SK-N-SH (cell line): ENCODE measurements at regions not wholly inside any gene's neighbourhood (a gene's known extent, or its start where the extent isn't known, plus 50 kb on each side); places are given as distances from the start of the nearest gene placed in this dataset.

Experiments
- CTCF ChIA-PET: fragments of 300-600, 350-600 bp; formaldehyde crosslinking; extraction: SDS; loops from one replicate; lab custom pipeline; 2021; lab: Yijun Ruan, JAX
- POLR2A ChIA-PET: fragments of 350-600 bp; sonication (Branson Sonifier 250); formaldehyde crosslinking; extraction: SDS; loops from one replicate; lab custom pipeline; 2020; ENCODE audit warnings: antibody characterized with exemption, inconsistent platforms; lab: Yijun Ruan, JAX
- DNase-seq: peaks from one replicate; pipeline ENCODE4 v3.0.0; 2012
- H2AFZ ChIP-seq: fragments of 200-600 bp; sonication (generic); 2 replicates; pipeline ENCODE4 v1.8.1; 2016; ENCODE audit warnings: antibody characterized with exemption, mild to moderate bottlenecking, low read depth
- H3F3A ChIP-seq: fragments of 200-600 bp; sonication (generic); replicated peaks from 2 replicates; pipeline ENCODE3; 2016; ENCODE audit warnings: antibody characterized with exemption, mild to moderate bottlenecking; ENCODE audit not compliant: insufficient read depth
- H3K27ac ChIP-seq, 2 experiments: fragments of 200-500 bp in 1 of 2; fragments of 200-600 bp in 1 of 2; sonication (Bioruptor generic) in 1 of 2; sonication (generic), shearing (Covaris generic) in 1 of 2; 2 replicates each; pipeline versions ENCODE4 v1.5.1 to v1.6.1; 2014 to 2016; ENCODE audit warnings: low read depth in 2 of 2, inconsistent platforms in 1 of 2, low read length in 1 of 2, mild to moderate bottlenecking in 1 of 2, mixed read lengths in 1 of 2
- H3K27me3 ChIP-seq: fragments of 200-600 bp; sonication (generic), shearing (Covaris generic); 2 replicates; pipeline ENCODE4 v1.6.1; 2016; ENCODE audit warnings: mixed run types; ENCODE audit not compliant: insufficient read depth
- H3K36me3 ChIP-seq, 2 experiments: fragments of 200-500 bp in 1 of 2; fragments of 200-600 bp in 1 of 2; sonication (Bioruptor generic) in 1 of 2; sonication (generic) in 1 of 2; replicated peaks in 1 of 2; 2 replicates each; pipeline versions ENCODE3 to v1.5.1; 2014 to 2016; ENCODE audit warnings: low read length in 1 of 2, mild to moderate bottlenecking in 1 of 2; ENCODE audit not compliant: insufficient read depth in 2 of 2, control insufficient read depth in 1 of 2
- H3K4me1 ChIP-seq, 2 experiments: fragments of 200-500 bp in 1 of 2; fragments of 200-600 bp in 1 of 2; sonication (Bioruptor generic) in 1 of 2; sonication (generic), shearing (Covaris generic) in 1 of 2; 2 replicates each; pipeline versions ENCODE4 v1.5.1 to v1.6.1; 2014 to 2016; ENCODE audit warnings: low read depth in 1 of 2, low read length in 1 of 2, mixed run types in 1 of 2; ENCODE audit not compliant: insufficient read depth in 2 of 2, control insufficient read depth in 1 of 2
- H3K4me2 ChIP-seq: fragments of 200-600 bp; sonication (generic), shearing (Covaris generic); 2 replicates; pipeline ENCODE4 v1.6.1; 2017; ENCODE audit warnings: mixed run types
- H3K4me3 ChIP-seq, 2 experiments: fragments of 200-500 bp in 1 of 2; fragments of 200-600 bp in 1 of 2; sonication (Bioruptor generic) in 1 of 2; sonication (generic), shearing (Covaris generic) in 1 of 2; 2 replicates each; pipeline versions ENCODE4 v1.5.1 to v1.8.1; 2014 to 2016; ENCODE audit warnings: low read depth in 2 of 2, inconsistent platforms in 1 of 2, low read length in 1 of 2, mild to moderate bottlenecking in 1 of 2, mixed read lengths in 1 of 2, moderate library complexity in 1 of 2
- H3K79me2 ChIP-seq: fragments of 200-600 bp; sonication (generic); 2 replicates; pipeline ENCODE4 v1.8.1; 2017; ENCODE audit warnings: mild to moderate bottlenecking; ENCODE audit not compliant: insufficient read depth
- H3K9ac ChIP-seq: fragments of 200-600 bp; sonication (generic); 2 replicates; pipeline ENCODE4 v1.6.1; 2017; ENCODE audit warnings: mixed run types
- H3K9me2 ChIP-seq: fragments of 200-600 bp; sonication (generic); 2 replicates; pipeline ENCODE4 v1.6.1; 2017; ENCODE audit warnings: mixed run types
- H3K9me3 ChIP-seq: fragments of 200-600 bp; sonication (generic); 2 replicates; pipeline ENCODE4 v1.6.1; 2017; ENCODE audit warnings: mixed run types, mild to moderate bottlenecking, moderate library complexity
- H4K20me1 ChIP-seq: fragments of 200-600 bp; sonication (generic); 2 replicates; pipeline ENCODE4 v1.6.1; 2017; ENCODE audit warnings: mild to moderate bottlenecking, mixed run types; ENCODE audit not compliant: insufficient read depth
- CHD2 ChIP-seq: fragments of 150-350 bp; IDR thresholded peaks from 2 replicates; pipeline ENCODE4 v1.6.1; 2018; ENCODE audit warnings: low read length; ENCODE audit not compliant: partially characterized antibody
- ELF1 ChIP-seq: IDR thresholded peaks from 2 replicates; pipeline ENCODE4 v1.4.0; 2012
- FOSL2 ChIP-seq: IDR thresholded peaks from 2 replicates; pipeline ENCODE4 v1.4.0; 2012; ENCODE audit warnings: low read depth, mild to moderate bottlenecking, moderate library complexity, borderline replicate concordance
- FOXM1 ChIP-seq: IDR thresholded peaks from 2 replicates; pipeline ENCODE4 v1.4.0; 2012; ENCODE audit warnings: low read depth, mild to moderate bottlenecking
- GATA2 ChIP-seq: sonication (generic); formaldehyde crosslinking; IDR thresholded peaks from 2 replicates; pipeline ENCODE4 v1.5.0; 2020; ENCODE audit warnings: mild to moderate bottlenecking, missing genetic modification reagents
- JUND ChIP-seq: IDR thresholded peaks from 2 replicates; pipeline ENCODE4 v1.4.0; 2012
- NFIC ChIP-seq: IDR thresholded peaks from 2 replicates; pipeline ENCODE4 v1.4.0; 2012; ENCODE audit warnings: borderline replicate concordance
- RXRA ChIP-seq: IDR thresholded peaks from 2 replicates; pipeline ENCODE4 v1.4.0; 2012; ENCODE audit warnings: low read depth, mild to moderate bottlenecking, borderline replicate concordance
- YY1 ChIP-seq: IDR thresholded peaks from 2 replicates; pipeline ENCODE4 v1.4.0; 2012; ENCODE audit warnings: low read depth, mild to moderate bottlenecking
- WGBS: methylation state at CpG from one replicate; pipeline ENCODE4 v1.1.6; 2017; ENCODE audit warnings: low lambda C conversion rate; 5-methylcytosine and 5-hydroxymethylcytosine counted together
- TF ChIP-seq, protein P1 (sequence below): IDR thresholded peaks from 2 replicates; pipeline ENCODE4; 2012
- TF ChIP-seq, protein P2 (sequence below): IDR thresholded peaks from 2 replicates; pipeline ENCODE4 v1.6.1; 2012; ENCODE audit warnings: mild to moderate bottlenecking, low read depth, low read length, moderate library complexity
- TF ChIP-seq, protein P3 (sequence below): IDR thresholded peaks from 2 replicates; pipeline ENCODE4 v1.4.0; 2012; ENCODE audit warnings: low read depth, borderline replicate concordance
- TF ChIP-seq, protein P4 (sequence below): IDR thresholded peaks from 2 replicates; pipeline ENCODE4 v1.4.0; 2012; ENCODE audit warnings: low read depth, borderline replicate concordance

DNA sequence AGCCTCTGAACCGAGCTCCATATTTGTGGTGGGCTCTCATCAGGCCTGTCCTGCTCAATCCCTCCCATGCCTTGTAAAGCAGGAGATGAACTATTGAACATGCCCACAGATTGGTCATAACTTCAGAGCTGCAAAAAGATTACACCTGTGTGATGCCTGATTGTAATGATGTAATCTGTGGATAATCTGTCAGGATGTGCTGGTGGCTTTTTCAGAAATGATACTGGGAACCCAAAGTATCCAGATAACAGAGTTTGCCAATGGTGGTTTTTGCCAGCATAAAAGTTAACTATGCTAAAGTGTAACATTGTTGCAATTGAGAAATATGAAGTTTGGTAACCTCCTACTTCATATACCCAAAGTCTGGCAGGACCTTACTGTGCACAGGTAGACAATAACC is 393.4 kb downstream of the RAPGEF2 start:
- 9% methylated on average over 1 of the region's 1 CpG for WGBS
- Histone ChIP-seq H4K20me1 (no peaks in the 10 kb centered on the region), H2AFZ (no peak overlapping the region), H3K27ac (no peak overlapping the region), H3K4me3 (no peak overlapping the region), H3K27me3 (no peaks in the 10 kb centered on the region), H3K9me3 (no peaks in the 10 kb centered on the region), H3K4me1 (peaks cover 0 to 21% of the 10 kb centered on the region in 2 experiments; a peak in 2 of 4 replicates), H3F3A (no peaks in the 10 kb centered on the region), H3K79me2 (no peaks in the 10 kb centered on the region), H3K36me3 (no peaks in the 10 kb centered on the region), H3K9ac (no peak overlapping the region), H3K4me2 (no peak overlapping the region), H3K9me2 (no peaks in the 10 kb centered on the region)
- POLR2A ChIA-PET: interaction anchor here (0.9 kb wide), 1 partner anchor 15 kb away, joined by 3 read pairs; no protein-coding TSS in a partner anchor
- no peak for DNase-seq
- TF ChIP-seq, protein P1, sequence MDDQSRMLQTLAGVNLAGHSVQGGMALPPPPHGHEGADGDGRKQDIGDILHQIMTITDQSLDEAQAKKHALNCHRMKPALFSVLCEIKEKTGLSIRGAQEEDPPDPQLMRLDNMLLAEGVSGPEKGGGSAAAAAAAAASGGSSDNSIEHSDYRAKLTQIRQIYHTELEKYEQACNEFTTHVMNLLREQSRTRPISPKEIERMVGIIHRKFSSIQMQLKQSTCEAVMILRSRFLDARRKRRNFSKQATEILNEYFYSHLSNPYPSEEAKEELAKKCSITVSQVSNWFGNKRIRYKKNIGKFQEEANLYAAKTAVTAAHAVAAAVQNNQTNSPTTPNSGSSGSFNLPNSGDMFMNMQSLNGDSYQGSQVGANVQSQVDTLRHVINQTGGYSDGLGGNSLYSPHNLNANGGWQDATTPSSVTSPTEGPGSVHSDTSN: no peak
- no peak for TF ChIP-seq YY1
- TF ChIP-seq, protein P2, sequence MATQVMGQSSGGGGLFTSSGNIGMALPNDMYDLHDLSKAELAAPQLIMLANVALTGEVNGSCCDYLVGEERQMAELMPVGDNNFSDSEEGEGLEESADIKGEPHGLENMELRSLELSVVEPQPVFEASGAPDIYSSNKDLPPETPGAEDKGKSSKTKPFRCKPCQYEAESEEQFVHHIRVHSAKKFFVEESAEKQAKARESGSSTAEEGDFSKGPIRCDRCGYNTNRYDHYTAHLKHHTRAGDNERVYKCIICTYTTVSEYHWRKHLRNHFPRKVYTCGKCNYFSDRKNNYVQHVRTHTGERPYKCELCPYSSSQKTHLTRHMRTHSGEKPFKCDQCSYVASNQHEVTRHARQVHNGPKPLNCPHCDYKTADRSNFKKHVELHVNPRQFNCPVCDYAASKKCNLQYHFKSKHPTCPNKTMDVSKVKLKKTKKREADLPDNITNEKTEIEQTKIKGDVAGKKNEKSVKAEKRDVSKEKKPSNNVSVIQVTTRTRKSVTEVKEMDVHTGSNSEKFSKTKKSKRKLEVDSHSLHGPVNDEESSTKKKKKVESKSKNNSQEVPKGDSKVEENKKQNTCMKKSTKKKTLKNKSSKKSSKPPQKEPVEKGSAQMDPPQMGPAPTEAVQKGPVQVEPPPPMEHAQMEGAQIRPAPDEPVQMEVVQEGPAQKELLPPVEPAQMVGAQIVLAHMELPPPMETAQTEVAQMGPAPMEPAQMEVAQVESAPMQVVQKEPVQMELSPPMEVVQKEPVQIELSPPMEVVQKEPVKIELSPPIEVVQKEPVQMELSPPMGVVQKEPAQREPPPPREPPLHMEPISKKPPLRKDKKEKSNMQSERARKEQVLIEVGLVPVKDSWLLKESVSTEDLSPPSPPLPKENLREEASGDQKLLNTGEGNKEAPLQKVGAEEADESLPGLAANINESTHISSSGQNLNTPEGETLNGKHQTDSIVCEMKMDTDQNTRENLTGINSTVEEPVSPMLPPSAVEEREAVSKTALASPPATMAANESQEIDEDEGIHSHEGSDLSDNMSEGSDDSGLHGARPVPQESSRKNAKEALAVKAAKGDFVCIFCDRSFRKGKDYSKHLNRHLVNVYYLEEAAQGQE: no peak
- TF ChIP-seq JUND: no peak
- no peak for TF ChIP-seq FOSL2
- TF ChIP-seq NFIC: no peak
- TF ChIP-seq, protein P3, sequence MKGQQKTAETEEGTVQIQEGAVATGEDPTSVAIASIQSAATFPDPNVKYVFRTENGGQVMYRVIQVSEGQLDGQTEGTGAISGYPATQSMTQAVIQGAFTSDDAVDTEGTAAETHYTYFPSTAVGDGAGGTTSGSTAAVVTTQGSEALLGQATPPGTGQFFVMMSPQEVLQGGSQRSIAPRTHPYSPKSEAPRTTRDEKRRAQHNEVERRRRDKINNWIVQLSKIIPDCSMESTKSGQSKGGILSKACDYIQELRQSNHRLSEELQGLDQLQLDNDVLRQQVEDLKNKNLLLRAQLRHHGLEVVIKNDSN: no peak
- no peak for TF ChIP-seq GATA2 (CRISPR knock-in tag)
- TF ChIP-seq FOXM1: no peak
- no peak for TF ChIP-seq CHD2
- CTCF ChIA-PET: interaction anchor here (2.8 kb wide), 1 partner anchor 9 kb away, joined by 15 read pairs; no protein-coding TSS in a partner anchor

DNA sequence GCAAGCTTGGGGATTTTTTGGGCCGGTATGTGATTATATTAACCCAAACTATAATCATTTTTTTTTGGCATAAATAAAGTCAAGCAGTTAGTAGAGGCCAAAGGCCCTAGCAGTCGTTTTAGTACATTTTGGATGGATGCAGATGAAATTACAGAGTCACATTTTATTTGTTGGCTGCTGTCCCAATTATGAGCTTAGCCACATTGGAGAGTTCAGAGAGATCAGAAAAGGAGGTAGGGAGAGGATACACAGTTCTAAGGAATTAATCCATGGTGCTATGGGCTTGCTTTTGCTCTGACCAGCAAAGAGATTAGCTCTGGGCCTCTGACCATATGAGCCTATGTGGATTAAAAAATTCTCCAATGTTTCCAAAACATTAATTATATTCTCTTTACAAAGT is 395.1 kb downstream of the RAPGEF2 start:
- Histone ChIP-seq H3K4me3 (no peak overlapping the region), H3K4me2 (no peak overlapping the region), H3K9me3 (no peaks in the 10 kb centered on the region), H3K27ac (peak overlapping the region in 1 of 2 experiments; percentile 22; a peak in 2 of 4 replicates), H3K36me3 (no peaks in the 10 kb centered on the region), H3K79me2 (no peaks in the 10 kb centered on the region), H3K9ac (no peak overlapping the region), H3K4me1 (peaks cover 0 to 22% of the 10 kb centered on the region in 2 experiments; a peak in 2 of 4 replicates), H2AFZ (no peak overlapping the region), H3K9me2 (no peaks in the 10 kb centered on the region), H3K27me3 (peaks cover 5% of the 10 kb centered on the region; the same call in 1 of the 2 replicates), H4K20me1 (no peaks in the 10 kb centered on the region), H3F3A (no peaks in the 10 kb centered on the region)
- TF ChIP-seq RXRA (no peak), ELF1 (no peak)
- TF ChIP-seq, protein P4, sequence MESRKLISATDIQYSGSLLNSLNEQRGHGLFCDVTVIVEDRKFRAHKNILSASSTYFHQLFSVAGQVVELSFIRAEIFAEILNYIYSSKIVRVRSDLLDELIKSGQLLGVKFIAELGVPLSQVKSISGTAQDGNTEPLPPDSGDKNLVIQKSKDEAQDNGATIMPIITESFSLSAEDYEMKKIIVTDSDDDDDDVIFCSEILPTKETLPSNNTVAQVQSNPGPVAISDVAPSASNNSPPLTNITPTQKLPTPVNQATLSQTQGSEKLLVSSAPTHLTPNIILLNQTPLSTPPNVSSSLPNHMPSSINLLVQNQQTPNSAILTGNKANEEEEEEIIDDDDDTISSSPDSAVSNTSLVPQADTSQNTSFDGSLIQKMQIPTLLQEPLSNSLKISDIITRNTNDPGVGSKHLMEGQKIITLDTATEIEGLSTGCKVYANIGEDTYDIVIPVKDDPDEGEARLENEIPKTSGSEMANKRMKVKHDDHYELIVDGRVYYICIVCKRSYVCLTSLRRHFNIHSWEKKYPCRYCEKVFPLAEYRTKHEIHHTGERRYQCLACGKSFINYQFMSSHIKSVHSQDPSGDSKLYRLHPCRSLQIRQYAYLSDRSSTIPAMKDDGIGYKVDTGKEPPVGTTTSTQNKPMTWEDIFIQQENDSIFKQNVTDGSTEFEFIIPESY: no peak
- no peak for DNase-seq
- POLR2A ChIA-PET: no interaction called here
- 26% methylated on average over 2 of the region's 2 CpGs for WGBS
- CTCF ChIA-PET: interaction anchor here (0.5 to 2.8 kb wide), 2 partner anchors 10 to 93 kb away, joined by 3 to 15 read pairs; no protein-coding TSS in a partner anchor
